ENCODE measurements at regions not wholly inside any gene's neighbourhood (a gene's known extent, or its start where the extent isn't known, plus 50 kb on each side); places are given as distances from the start of the nearest gene placed in this dataset.

DNA sequence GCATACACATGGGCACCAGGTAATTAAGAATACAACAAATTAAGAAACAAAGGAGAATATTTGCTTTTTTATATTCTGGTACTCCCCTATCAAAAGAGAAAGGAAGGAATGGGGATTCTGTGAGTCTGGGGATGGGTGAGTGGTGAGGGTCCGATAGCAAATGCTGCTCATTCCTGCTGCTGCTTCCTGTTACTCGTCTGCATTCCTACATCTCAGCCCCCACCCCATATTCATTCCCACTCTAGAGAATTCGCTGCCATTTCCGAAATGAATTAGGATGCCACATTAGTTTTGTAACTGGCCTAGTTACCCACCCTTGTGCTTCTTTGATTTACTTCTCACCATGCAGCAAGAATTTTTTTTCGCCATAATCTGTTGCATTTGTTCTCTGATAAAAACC is 1905.3 kb upstream of the PIK3C3 start:
- TF ChIP-seq, protein P1, sequence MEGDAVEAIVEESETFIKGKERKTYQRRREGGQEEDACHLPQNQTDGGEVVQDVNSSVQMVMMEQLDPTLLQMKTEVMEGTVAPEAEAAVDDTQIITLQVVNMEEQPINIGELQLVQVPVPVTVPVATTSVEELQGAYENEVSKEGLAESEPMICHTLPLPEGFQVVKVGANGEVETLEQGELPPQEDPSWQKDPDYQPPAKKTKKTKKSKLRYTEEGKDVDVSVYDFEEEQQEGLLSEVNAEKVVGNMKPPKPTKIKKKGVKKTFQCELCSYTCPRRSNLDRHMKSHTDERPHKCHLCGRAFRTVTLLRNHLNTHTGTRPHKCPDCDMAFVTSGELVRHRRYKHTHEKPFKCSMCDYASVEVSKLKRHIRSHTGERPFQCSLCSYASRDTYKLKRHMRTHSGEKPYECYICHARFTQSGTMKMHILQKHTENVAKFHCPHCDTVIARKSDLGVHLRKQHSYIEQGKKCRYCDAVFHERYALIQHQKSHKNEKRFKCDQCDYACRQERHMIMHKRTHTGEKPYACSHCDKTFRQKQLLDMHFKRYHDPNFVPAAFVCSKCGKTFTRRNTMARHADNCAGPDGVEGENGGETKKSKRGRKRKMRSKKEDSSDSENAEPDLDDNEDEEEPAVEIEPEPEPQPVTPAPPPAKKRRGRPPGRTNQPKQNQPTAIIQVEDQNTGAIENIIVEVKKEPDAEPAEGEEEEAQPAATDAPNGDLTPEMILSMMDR (IDR thresholded peaks at IDR 0.05; ENCODE audit: insufficient read depth, low read length, poor library complexity, severe bottlenecking): no peak
- TF ChIP-seq EZH2phosphoT487 (conservative IDR thresholded peaks at IDR 0.05; ENCODE audit: low read length): no peak
- H3K27me3 ChIP-seq (ENCODE audit: low read length): no peaks in the 10 kb centered on the region

GRCh38 chr18:40048886-40049650 is 1906.0 kb upstream of the PIK3C3 start:
- no peaks in the 10 kb centered on the region for H4K20me1 ChIP-seq (ENCODE audit: low read depth, low read length)
- no peaks in the 10 kb centered on the region for H3F3A ChIP-seq (ENCODE audit: insufficient read depth)
- no peaks in the 10 kb centered on the region for H3K79me2 ChIP-seq (ENCODE audit: insufficient read depth, low read length)
- no peak overlapping the region for H3K9ac ChIP-seq (ENCODE audit: low read length)
- no peak overlapping the region for H3K27ac ChIP-seq (ENCODE audit: low read depth, low read length)
- no peaks in the 10 kb centered on the region for H3K36me3 ChIP-seq (ENCODE audit: low read length)
- TF ChIP-seq, protein P1 (IDR thresholded peaks at IDR 0.05; ENCODE audit: insufficient read depth, low read length, poor library complexity, severe bottlenecking): no peak
- TF ChIP-seq EZH2phosphoT487 (conservative IDR thresholded peaks at IDR 0.05; ENCODE audit: low read length): no peak
- H3K9me2 ChIP-seq (replicated peaks; ENCODE audit: insufficient read depth, low read length): 0 out of 2 replicates have a peak, but pooled peaks cover 4% of the 10 kb centered on the region
- H3K9me3 ChIP-seq (ENCODE audit: insufficient read depth, low read length): 0 out of 2 replicates have a peak, but pooled peaks cover 8% of the 10 kb centered on the region
- no peak overlapping the region for H3K4me3 ChIP-seq (ENCODE audit: insufficient read depth, low read length, poor library complexity, severe bottlenecking)
- H3K4me2 ChIP-seq (ENCODE audit: low read depth, low read length, poor library complexity, severe bottlenecking): no peak overlapping the region
- no peaks in the 10 kb centered on the region for H3K27me3 ChIP-seq (ENCODE audit: low read length)
- H2AFZ ChIP-seq (ENCODE audit: low read depth, low read length, severe bottlenecking): no peak overlapping the region

More for the DNA sequence above, 1905.3 kb upstream of the PIK3C3 start:
- 0 out of 2 replicates have a peak, but pooled peaks cover 6% of the 10 kb centered on the region for H3K9me3 ChIP-seq (ENCODE audit: insufficient read depth, low read length)
- H3F3A ChIP-seq (ENCODE audit: insufficient read depth): no peaks in the 10 kb centered on the region
- H3K27ac ChIP-seq (ENCODE audit: low read depth, low read length): no peak overlapping the region
- H3K9ac ChIP-seq (ENCODE audit: low read length): no peak overlapping the region
- no peak overlapping the region for H3K4me3 ChIP-seq (ENCODE audit: insufficient read depth, low read length, poor library complexity, severe bottlenecking)
- H3K79me2 ChIP-seq (ENCODE audit: insufficient read depth, low read length): no peaks in the 10 kb centered on the region
- 0 out of 2 replicates have a peak, but pooled peaks cover 4% of the 10 kb centered on the region for H3K9me2 ChIP-seq (replicated peaks; ENCODE audit: insufficient read depth, low read length)
- no peak overlapping the region for H2AFZ ChIP-seq (ENCODE audit: low read depth, low read length, severe bottlenecking)
- H4K20me1 ChIP-seq (ENCODE audit: low read depth, low read length): no peaks in the 10 kb centered on the region
- no peak overlapping the region for H3K4me2 ChIP-seq (ENCODE audit: low read depth, low read length, poor library complexity, severe bottlenecking)
- H3K36me3 ChIP-seq (ENCODE audit: low read length): no peaks in the 10 kb centered on the region

- Histone ChIP-seq H3K36me3 (ENCODE audit: low read length) (no peaks in the 10 kb centered on the region), H3K9ac (ENCODE audit: low read length) (no peak overlapping the region), H2AFZ (ENCODE audit: low read depth, low read length, severe bottlenecking) (no peak overlapping the region), H3K4me3 (ENCODE audit: insufficient read depth, low read length, poor library complexity, severe bottlenecking) (no peak overlapping the region), H3K9me2 (replicated peaks; ENCODE audit: insufficient read depth, low read length) (0 out of 2 replicates have a peak, but pooled peaks cover 4% of the 10 kb centered on the region), H3K4me2 (ENCODE audit: low read depth, low read length, poor library complexity, severe bottlenecking) (no peak overlapping the region), H3K79me2 (ENCODE audit: insufficient read depth, low read length) (no peaks in the 10 kb centered on the region), H4K20me1 (ENCODE audit: low read depth, low read length) (no peaks in the 10 kb centered on the region), H3K9me3 (ENCODE audit: insufficient read depth, low read length) (0 out of 2 replicates have a peak, but pooled peaks cover 8% of the 10 kb centered on the region), H3K27ac (ENCODE audit: low read depth, low read length) (no peak overlapping the region), H3F3A (ENCODE audit: insufficient read depth) (no peaks in the 10 kb centered on the region), H3K27me3 (ENCODE audit: low read length) (no peaks in the 10 kb centered on the region)
- TF ChIP-seq EZH2phosphoT487 (conservative IDR thresholded peaks at IDR 0.05; ENCODE audit: low read length): no peak
Observed at GRCh38 chr18:40048253-40048652, 1906.8 kb upstream of the PIK3C3 start.

DNA sequence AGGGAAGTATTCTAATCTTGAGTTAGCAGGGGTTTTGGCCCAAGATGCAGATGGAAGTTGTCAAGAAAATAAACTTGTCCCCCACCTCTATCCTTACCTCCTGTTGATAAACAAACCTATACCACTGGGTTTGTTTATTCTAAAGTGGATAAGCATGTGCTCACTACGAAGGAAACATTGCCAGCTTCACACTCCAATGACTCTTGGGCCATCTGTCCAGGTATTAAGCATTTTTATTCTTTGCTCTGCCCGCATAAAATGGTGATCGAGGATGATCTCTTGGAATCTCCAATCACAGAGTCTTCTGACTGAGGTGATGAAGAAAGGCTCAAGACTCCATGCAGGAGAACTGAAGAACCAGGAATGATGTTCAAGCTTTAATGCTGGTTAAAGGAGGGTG is 1908.4 kb upstream of the PIK3C3 start:
- no peaks in the 10 kb centered on the region for H3K36me3 ChIP-seq (ENCODE audit: low read length)
- no peak for TF ChIP-seq EZH2phosphoT487 (conservative IDR thresholded peaks at IDR 0.05; ENCODE audit: low read length)
- TF ChIP-seq, protein P1 (IDR thresholded peaks at IDR 0.05; ENCODE audit: insufficient read depth, low read length, poor library complexity, severe bottlenecking): no peak
- no peaks in the 10 kb centered on the region for H3F3A ChIP-seq (ENCODE audit: insufficient read depth)
- no peak overlapping the region for H2AFZ ChIP-seq (ENCODE audit: low read depth, low read length, severe bottlenecking)
- no peak overlapping the region for H3K4me3 ChIP-seq (ENCODE audit: insufficient read depth, low read length, poor library complexity, severe bottlenecking)
- H3K9me3 ChIP-seq (ENCODE audit: insufficient read depth, low read length): 0 out of 2 replicates have a peak, but pooled peaks cover 8% of the 10 kb centered on the region
- 0 out of 2 replicates have a peak, but pooled peaks cover 4% of the 10 kb centered on the region for H3K9me2 ChIP-seq (replicated peaks; ENCODE audit: insufficient read depth, low read length)
- no peak overlapping the region for H3K27ac ChIP-seq (ENCODE audit: low read depth, low read length)
- no peak overlapping the region for H3K4me2 ChIP-seq (ENCODE audit: low read depth, low read length, poor library complexity, severe bottlenecking)
- H3K9ac ChIP-seq (ENCODE audit: low read length): no peak overlapping the region
- H3K79me2 ChIP-seq (ENCODE audit: insufficient read depth, low read length): no peaks in the 10 kb centered on the region
- no peaks in the 10 kb centered on the region for H3K27me3 ChIP-seq (ENCODE audit: low read length)
- no peaks in the 10 kb centered on the region for H4K20me1 ChIP-seq (ENCODE audit: low read depth, low read length)

Measured in SU-DHL-6 (cell line).